ENCODE measurements at regions not wholly inside any gene's neighbourhood (a gene's known extent, or its start where the extent isn't known, plus 50 kb on each side); places are given as distances from the start of the nearest gene placed in this dataset.
A peak's percentile ranks its signal among the peaks of the same experiment; 100 is the strongest.

DNA sequence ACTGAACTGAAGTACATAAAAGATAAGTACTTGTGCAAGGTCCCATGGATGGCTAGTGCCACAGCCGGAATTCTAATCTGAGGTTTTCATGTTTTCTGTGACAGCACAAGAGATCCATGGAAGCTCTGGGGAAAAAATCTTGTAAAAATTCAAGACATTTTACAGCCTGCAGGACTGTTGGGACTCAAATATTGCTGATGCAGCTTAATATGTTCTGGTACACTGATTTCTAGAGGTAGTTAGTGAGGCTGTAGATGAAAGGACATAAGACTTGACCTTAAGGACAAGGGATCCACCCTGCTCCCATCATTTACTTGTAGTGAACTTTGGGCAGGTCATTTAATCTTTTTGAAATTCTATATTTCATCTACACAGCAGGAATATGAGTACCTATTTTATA, 390.4 kb downstream of the TLE4 start:
- Histone ChIP-seq H4K8ac (ENCODE audit: low read length) (no peak overlapping the region), H3K4me2 (ENCODE audit: low read length, poor library complexity, severe bottlenecking) (no peak overlapping the region), H2AK5ac (ENCODE audit: low read length, severe bottlenecking) (no peak overlapping the region), H3K27me3 (ENCODE audit: control insufficient read depth in 1 of 2, insufficient read depth in 1 of 2, low read length in 2 of 2) (no peaks in the 10 kb centered on the region), H3K18ac (ENCODE audit: low read depth in 1 of 2, low read length in 2 of 2) (no peak overlapping the region), H3K9ac (ENCODE audit: low read length) (no peak overlapping the region), H3K79me1 (replicated peaks; ENCODE audit: low read length, poor library complexity, severe bottlenecking) (no peaks in the 10 kb centered on the region), H3K4me3 (ENCODE audit: insufficient read depth in 1 of 2, low read depth in 1 of 2, low read length in 2 of 2) (no peak overlapping the region), H3K23ac (ENCODE audit: low read length in 2 of 2) (no peak overlapping the region), H3K9me3 (ENCODE audit: control insufficient read depth, low read length) (no peaks in the 10 kb centered on the region), H3K27ac (ENCODE audit: low read length, poor library complexity, severe bottlenecking) (no peak overlapping the region), H3K4me1 (ENCODE audit: control insufficient read depth, insufficient read depth, low read depth, low read length) (no peaks in the 10 kb centered on the region), H2BK15ac (ENCODE audit: low read depth, poor library complexity, severe bottlenecking) (no peak overlapping the region), H3K4ac (ENCODE audit: low read depth in 1 of 2, low read length in 2 of 2) (no peak overlapping the region), H3K14ac (ENCODE audit: low read length in 2 of 2) (no peak overlapping the region), H2AFZ (ENCODE audit: low read depth, low read length) (no peak overlapping the region), H2BK12ac (ENCODE audit: low read length in 2 of 2) (no peak overlapping the region), H4K91ac (ENCODE audit: low read length) (no peak overlapping the region), H3K36me3 (ENCODE audit: control insufficient read depth in 1 of 2, insufficient read depth in 2 of 2, low read depth in 1 of 2, low read length in 2 of 2) (no peaks in the 10 kb centered on the region), H2BK120ac (ENCODE audit: low read depth, low read length) (no peak overlapping the region), H2BK5ac (ENCODE audit: low read depth, low read length, poor library complexity, severe bottlenecking) (no peak overlapping the region)
- WGBS: 98% methylated on average over 1 of the region's 1 CpG
- no peak for DNase-seq

GRCh38 chr9:79955300-79955699, 383.5 kb downstream of the TLE4 start:
- no peaks in the 10 kb centered on the region for H3K9me3 ChIP-seq (ENCODE audit: control insufficient read depth, low read length)
- H3K18ac ChIP-seq (ENCODE audit: low read depth in 1 of 2, low read length in 2 of 2): no peak overlapping the region
- no peaks in the 10 kb centered on the region for H3K79me1 ChIP-seq (replicated peaks; ENCODE audit: low read length, poor library complexity, severe bottlenecking)
- no peak overlapping the region for H4K91ac ChIP-seq (ENCODE audit: low read length)
- no peak overlapping the region for H2BK12ac ChIP-seq (ENCODE audit: low read length in 2 of 2)
- H2AFZ ChIP-seq (ENCODE audit: low read depth, low read length): no peak overlapping the region
- WGBS: 97% methylated on average over 2 of the region's 3 CpGs
- no peak overlapping the region for H3K27ac ChIP-seq (ENCODE audit: low read length, poor library complexity, severe bottlenecking)
- no peak overlapping the region for H2AK5ac ChIP-seq (ENCODE audit: low read length, severe bottlenecking)
- H3K4me1 ChIP-seq (ENCODE audit: control insufficient read depth, insufficient read depth, low read depth, low read length): no peaks in the 10 kb centered on the region
- no peak overlapping the region for H3K4me3 ChIP-seq (ENCODE audit: insufficient read depth in 1 of 2, low read depth in 1 of 2, low read length in 2 of 2)
- no peak overlapping the region for H3K4me2 ChIP-seq (ENCODE audit: low read length, poor library complexity, severe bottlenecking)
- no peak overlapping the region for H2BK5ac ChIP-seq (ENCODE audit: low read depth, low read length, poor library complexity, severe bottlenecking)
- no peak overlapping the region for H3K9ac ChIP-seq (ENCODE audit: low read length)
- H3K4ac ChIP-seq (ENCODE audit: low read depth in 1 of 2, low read length in 2 of 2): no peak overlapping the region
- no peak overlapping the region for H2BK15ac ChIP-seq (ENCODE audit: low read depth, poor library complexity, severe bottlenecking)
- H3K14ac ChIP-seq (ENCODE audit: low read length in 2 of 2): no peak overlapping the region
- H3K27me3 ChIP-seq (ENCODE audit: control insufficient read depth in 1 of 2, insufficient read depth in 1 of 2, low read length in 2 of 2): no peaks in the 10 kb centered on the region
- no peaks in the 10 kb centered on the region for H3K36me3 ChIP-seq (ENCODE audit: control insufficient read depth in 1 of 2, insufficient read depth in 2 of 2, low read depth in 1 of 2, low read length in 2 of 2)
- no peak overlapping the region for H4K8ac ChIP-seq (ENCODE audit: low read length)
- no peak overlapping the region for H2BK120ac ChIP-seq (ENCODE audit: low read depth, low read length)
- DNase-seq: no peak
- no peak overlapping the region for H3K23ac ChIP-seq (ENCODE audit: low read length in 2 of 2)

GRCh38 chr9:79953908-79954307, 382.1 kb downstream of the TLE4 start:
- Histone ChIP-seq H3K36me3 (ENCODE audit: control insufficient read depth in 1 of 2, insufficient read depth in 2 of 2, low read depth in 1 of 2, low read length in 2 of 2) (no peaks in the 10 kb centered on the region), H3K9ac (ENCODE audit: low read length) (no peak overlapping the region), H3K4me3 (ENCODE audit: insufficient read depth in 1 of 2, low read depth in 1 of 2, low read length in 2 of 2) (no peak overlapping the region), H2BK5ac (ENCODE audit: low read depth, low read length, poor library complexity, severe bottlenecking) (peak overlapping the region; percentile 31), H2BK120ac (ENCODE audit: low read depth, low read length) (no peak overlapping the region), H3K23ac (ENCODE audit: low read length in 2 of 2) (no peak overlapping the region), H4K8ac (ENCODE audit: low read length) (no peak overlapping the region), H2BK12ac (ENCODE audit: low read length in 2 of 2) (no peak overlapping the region), H2AFZ (ENCODE audit: low read depth, low read length) (no peak overlapping the region), H3K79me1 (replicated peaks; ENCODE audit: low read length, poor library complexity, severe bottlenecking) (no peaks in the 10 kb centered on the region), H3K4me1 (ENCODE audit: control insufficient read depth, insufficient read depth, low read depth, low read length) (no peaks in the 10 kb centered on the region), H2BK15ac (ENCODE audit: low read depth, poor library complexity, severe bottlenecking) (no peak overlapping the region), H3K9me3 (ENCODE audit: control insufficient read depth, low read length) (no peaks in the 10 kb centered on the region), H3K27ac (ENCODE audit: low read length, poor library complexity, severe bottlenecking) (no peak overlapping the region), H3K14ac (ENCODE audit: low read length in 2 of 2) (no peak overlapping the region), H3K18ac (ENCODE audit: low read depth in 1 of 2, low read length in 2 of 2) (no peak overlapping the region), H3K27me3 (ENCODE audit: control insufficient read depth in 1 of 2, insufficient read depth in 1 of 2, low read length in 2 of 2) (no peaks in the 10 kb centered on the region), H2AK5ac (ENCODE audit: low read length, severe bottlenecking) (no peak overlapping the region), H3K4me2 (ENCODE audit: low read length, poor library complexity, severe bottlenecking) (no peak overlapping the region), H4K91ac (ENCODE audit: low read length) (no peak overlapping the region), H3K4ac (ENCODE audit: low read depth in 1 of 2, low read length in 2 of 2) (no peak overlapping the region)
- DNase-seq: no peak

DNA sequence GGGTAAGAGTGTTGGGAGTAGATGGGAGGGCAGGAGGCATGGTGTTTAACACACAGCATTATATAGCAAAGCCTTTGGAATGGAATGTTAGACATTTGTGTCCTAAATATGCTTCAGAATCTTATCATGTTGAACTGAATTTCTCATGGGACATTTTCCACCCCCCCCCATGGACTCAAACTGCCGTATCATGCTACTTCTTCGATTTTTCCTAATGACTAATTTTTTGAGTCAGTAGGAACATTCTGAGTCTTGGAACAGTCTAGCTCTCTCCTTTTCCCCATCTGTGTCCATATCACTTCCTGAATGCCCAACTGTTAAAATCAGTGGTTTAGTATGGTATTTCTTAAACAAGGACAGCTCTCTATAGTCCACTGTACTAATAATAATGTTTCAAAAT, 380.6 kb downstream of the TLE4 start:
- WGBS: 83% methylated on average over 2 of the region's 2 CpGs
- no peak overlapping the region for H2BK12ac ChIP-seq (ENCODE audit: low read length in 2 of 2)
- no peak overlapping the region for H3K14ac ChIP-seq (ENCODE audit: low read length in 2 of 2)

More for the DNA sequence above, 380.6 kb downstream of the TLE4 start:
- Histone ChIP-seq H3K4me1 (ENCODE audit: control insufficient read depth, insufficient read depth, low read depth, low read length) (no peaks in the 10 kb centered on the region), H3K4me2 (ENCODE audit: low read length, poor library complexity, severe bottlenecking) (no peak overlapping the region), H4K91ac (ENCODE audit: low read length) (no peak overlapping the region), H3K36me3 (ENCODE audit: control insufficient read depth in 1 of 2, insufficient read depth in 2 of 2, low read depth in 1 of 2, low read length in 2 of 2) (no peaks in the 10 kb centered on the region), H3K9ac (ENCODE audit: low read length) (no peak overlapping the region), H3K18ac (ENCODE audit: low read depth in 1 of 2, low read length in 2 of 2) (no peak overlapping the region), H3K27me3 (ENCODE audit: control insufficient read depth in 1 of 2, insufficient read depth in 1 of 2, low read length in 2 of 2) (no peaks in the 10 kb centered on the region), H3K27ac (ENCODE audit: low read length, poor library complexity, severe bottlenecking) (no peak overlapping the region), H2BK120ac (ENCODE audit: low read depth, low read length) (no peak overlapping the region), H3K4ac (ENCODE audit: low read depth in 1 of 2, low read length in 2 of 2) (no peak overlapping the region), H2AFZ (ENCODE audit: low read depth, low read length) (no peak overlapping the region), H3K4me3 (ENCODE audit: insufficient read depth in 1 of 2, low read depth in 1 of 2, low read length in 2 of 2) (no peak overlapping the region), H2BK15ac (ENCODE audit: low read depth, poor library complexity, severe bottlenecking) (no peak overlapping the region), H3K23ac (ENCODE audit: low read length in 2 of 2) (no peak overlapping the region), H4K8ac (ENCODE audit: low read length) (no peak overlapping the region), H2AK5ac (ENCODE audit: low read length, severe bottlenecking) (no peak overlapping the region), H2BK5ac (ENCODE audit: low read depth, low read length, poor library complexity, severe bottlenecking) (no peak overlapping the region), H3K9me3 (ENCODE audit: control insufficient read depth, low read length) (no peaks in the 10 kb centered on the region), H3K79me1 (replicated peaks; ENCODE audit: low read length, poor library complexity, severe bottlenecking) (no peaks in the 10 kb centered on the region)
- no peak for DNase-seq

Measured in mesenchymal stem cell (in vitro differentiated cells and primary cell).